ENCODE measurements at regions not wholly inside any gene's neighbourhood (a gene's known extent, or its start where the extent isn't known, plus 50 kb on each side); places are given as distances from the start of the nearest gene placed in this dataset.

DNA sequence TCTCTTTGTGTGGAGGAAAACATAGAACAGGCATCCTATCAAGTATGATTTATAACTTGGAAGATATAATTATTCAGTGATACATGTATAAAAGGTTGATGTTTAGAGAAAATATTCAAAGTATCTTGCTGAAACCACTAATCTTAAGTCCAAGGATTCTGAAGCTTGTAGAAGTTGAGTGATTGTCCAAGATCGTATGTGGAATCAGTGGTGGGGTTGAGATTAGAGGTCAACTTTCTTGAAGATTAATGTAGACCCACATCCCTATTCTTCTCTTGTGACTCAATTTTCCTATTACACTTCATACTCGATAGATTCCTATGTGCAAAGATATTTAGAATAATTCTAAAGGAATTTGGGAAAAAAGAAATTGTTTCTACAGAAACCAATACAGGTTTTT, 1565.9 kb upstream of the ACVR2A start:
- H3K9me3 Mint-ChIP-seq (ENCODE audit: low read depth): no peaks in the 10 kb centered on the region
- no peaks in the 10 kb centered on the region for H3K4me1 Mint-ChIP-seq (ENCODE audit: low read depth)
- H3K36me3 Mint-ChIP-seq: no peaks in the 10 kb centered on the region
- no peaks in the 10 kb centered on the region for H3K27me3 Mint-ChIP-seq
- no peak overlapping the region for H3K4me3 Mint-ChIP-seq
- no peak overlapping the region for H3K27ac Mint-ChIP-seq

DNA sequence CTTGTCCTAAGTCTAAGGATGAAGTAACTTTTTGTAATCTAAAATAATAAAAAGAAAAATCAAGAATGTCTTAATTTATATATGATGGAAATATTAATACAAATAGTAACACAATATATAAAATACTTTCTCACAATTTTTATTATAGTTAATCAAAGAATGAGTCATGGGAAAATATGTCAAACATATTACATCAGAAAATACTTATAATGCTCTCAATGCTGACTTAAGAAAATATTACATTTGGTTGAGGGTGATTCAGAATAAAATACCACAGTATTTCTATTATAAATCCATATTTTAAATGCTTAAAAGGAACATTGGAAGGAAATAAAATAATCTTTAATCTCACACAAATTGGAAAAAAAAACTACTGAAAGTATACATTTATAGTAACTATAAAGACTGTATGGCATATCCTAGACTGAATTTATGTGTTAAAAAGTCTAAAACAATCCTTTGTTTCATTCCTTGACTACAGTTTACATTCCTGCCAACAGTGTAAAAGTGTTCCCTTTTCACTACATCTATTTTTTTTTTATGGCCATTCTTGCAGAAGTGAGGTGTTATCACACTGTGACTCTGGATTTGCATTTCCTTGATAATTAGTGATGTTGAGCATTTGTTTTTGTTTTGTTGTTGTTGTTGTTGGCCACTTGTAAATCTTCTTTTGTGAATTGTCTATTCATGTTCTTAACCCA, 1573.5 kb upstream of the ACVR2A start:
- Mint-ChIP-seq H3K27ac (no peak overlapping the region), H3K36me3 (no peaks in the 10 kb centered on the region), H3K4me3 (no peak overlapping the region), H3K9me3 (ENCODE audit: low read depth) (no peaks in the 10 kb centered on the region), H3K27me3 (no peaks in the 10 kb centered on the region), H3K4me1 (ENCODE audit: low read depth) (no peaks in the 10 kb centered on the region)

DNA sequence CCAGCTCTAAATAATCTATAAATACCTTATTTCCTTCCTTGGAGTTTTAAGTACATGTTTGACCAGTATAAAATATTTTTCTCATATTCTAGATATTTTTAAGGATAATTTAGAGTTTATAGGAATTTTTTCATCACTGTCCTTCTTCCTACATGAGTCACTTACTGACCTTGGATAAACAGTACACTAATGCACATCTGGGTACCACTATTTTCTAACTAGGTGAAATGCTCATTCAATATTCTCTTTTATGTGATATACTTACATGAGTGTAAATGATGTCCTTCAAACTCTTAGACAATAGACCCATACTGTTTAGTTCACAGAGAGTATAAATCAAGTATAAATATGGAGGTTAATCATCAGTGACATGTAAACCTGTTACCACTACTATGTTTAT, 1574.2 kb upstream of the ACVR2A start:
- Mint-ChIP-seq H3K36me3 (no peaks in the 10 kb centered on the region), H3K4me3 (no peak overlapping the region), H3K4me1 (ENCODE audit: low read depth) (no peaks in the 10 kb centered on the region), H3K27ac (no peak overlapping the region), H3K9me3 (ENCODE audit: low read depth) (no peaks in the 10 kb centered on the region), H3K27me3 (no peaks in the 10 kb centered on the region)

DNA sequence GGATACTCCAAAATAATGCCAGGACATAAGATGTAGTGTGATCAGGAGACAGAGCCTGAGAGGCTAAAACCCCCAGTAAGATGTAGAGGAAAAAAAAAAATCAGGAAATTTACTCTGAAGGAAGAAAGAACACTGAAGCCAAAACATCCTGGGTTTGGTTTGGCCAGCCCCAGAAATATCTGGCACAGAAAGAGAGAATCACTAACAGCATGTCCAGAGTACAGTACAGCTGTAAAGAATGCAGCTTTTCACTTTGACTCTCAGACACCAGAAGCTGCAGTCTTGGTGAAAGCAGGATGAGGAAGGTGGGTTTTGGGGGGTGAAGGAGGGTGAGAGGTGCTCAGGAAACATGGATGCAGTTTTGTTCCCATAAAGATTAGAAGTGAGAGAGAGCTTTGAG, 1577.7 kb upstream of the ACVR2A start:
- no peak overlapping the region for H3K4me3 Mint-ChIP-seq
- no peaks in the 10 kb centered on the region for H3K4me1 Mint-ChIP-seq (ENCODE audit: low read depth)
- no peak overlapping the region for H3K27ac Mint-ChIP-seq

DNA sequence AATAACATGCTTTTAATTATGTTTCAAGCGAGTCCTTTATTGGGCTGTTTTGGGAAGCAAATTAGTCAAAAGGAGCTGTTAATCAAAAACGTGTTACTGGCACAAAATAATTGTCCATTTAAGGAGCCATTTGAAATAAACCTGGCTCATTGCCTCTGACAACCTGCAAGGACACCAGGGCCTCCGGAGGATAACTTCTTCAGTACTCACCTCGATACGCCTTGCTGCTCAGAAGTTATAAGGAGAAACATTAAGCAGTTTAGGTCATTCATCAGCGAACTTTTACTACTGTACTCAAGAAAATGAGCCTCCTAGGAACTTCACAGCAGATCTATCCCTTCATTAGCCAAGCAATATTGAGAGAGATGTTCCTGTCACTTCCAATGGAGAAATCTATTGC, 1579.2 kb upstream of the ACVR2A start:
- no peak overlapping the region for H3K27ac Mint-ChIP-seq
- no peak overlapping the region for H3K4me3 Mint-ChIP-seq
- H3K9me3 Mint-ChIP-seq (ENCODE audit: low read depth): peaks cover 5% of the 10 kb centered on the region
- H3K36me3 Mint-ChIP-seq: no peaks in the 10 kb centered on the region
- H3K4me1 Mint-ChIP-seq (ENCODE audit: low read depth): no peaks in the 10 kb centered on the region
- H3K27me3 Mint-ChIP-seq: no peaks in the 10 kb centered on the region

More for the DNA sequence above, 1577.7 kb upstream of the ACVR2A start:
- Mint-ChIP-seq H3K27me3 (no peaks in the 10 kb centered on the region), H3K9me3 (ENCODE audit: low read depth) (peaks cover 5% of the 10 kb centered on the region), H3K36me3 (no peaks in the 10 kb centered on the region)

DNA sequence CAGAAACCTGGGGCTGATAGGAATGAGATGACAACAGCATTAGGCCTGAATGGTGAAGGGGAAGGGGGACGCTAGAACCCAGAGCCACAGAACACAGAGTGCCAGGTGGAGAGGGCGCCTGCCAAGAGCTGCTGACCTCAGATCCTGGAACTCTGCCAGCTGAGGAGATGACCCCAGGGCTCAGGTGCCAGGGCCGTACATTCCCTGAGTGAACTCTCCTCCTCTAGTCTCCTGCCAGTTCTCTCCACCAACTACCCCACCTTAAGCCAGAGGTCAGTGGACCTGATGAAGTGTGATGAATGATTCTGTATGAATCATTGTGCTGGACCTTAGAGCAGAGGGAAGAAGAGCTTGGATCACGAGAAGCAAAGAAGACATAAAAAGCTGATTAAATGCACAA, 1582.2 kb upstream of the ACVR2A start:
- H3K9me3 Mint-ChIP-seq (ENCODE audit: low read depth): peaks cover 5% of the 10 kb centered on the region
- H3K4me3 Mint-ChIP-seq: no peak overlapping the region
- H3K27ac Mint-ChIP-seq: no peak overlapping the region
- no peaks in the 10 kb centered on the region for H3K27me3 Mint-ChIP-seq
- no peaks in the 10 kb centered on the region for H3K4me1 Mint-ChIP-seq (ENCODE audit: low read depth)
- no peaks in the 10 kb centered on the region for H3K36me3 Mint-ChIP-seq

DNA sequence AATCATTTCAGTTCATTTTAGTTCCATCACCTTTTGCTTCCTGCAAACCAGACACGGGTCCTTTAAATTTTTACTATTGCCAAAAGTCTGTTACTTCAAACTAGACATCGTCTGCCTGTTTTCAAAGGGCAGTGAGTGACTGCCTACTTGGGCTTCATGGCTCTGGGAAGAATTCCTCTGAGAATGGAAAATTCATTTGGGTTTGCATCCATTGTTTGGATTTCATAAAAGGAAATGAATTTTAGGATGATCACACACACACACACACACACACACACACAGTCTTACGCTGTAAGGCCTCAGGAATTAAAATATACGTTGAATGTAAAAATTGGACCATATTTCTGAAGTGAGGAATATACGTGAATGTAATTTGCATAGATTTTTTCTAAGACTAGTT, 1584.3 kb upstream of the ACVR2A start:
- Mint-ChIP-seq H3K4me1 (ENCODE audit: low read depth) (no peaks in the 10 kb centered on the region), H3K4me3 (no peak overlapping the region), H3K9me3 (ENCODE audit: low read depth) (peaks cover 5% of the 10 kb centered on the region), H3K27me3 (no peaks in the 10 kb centered on the region), H3K27ac (no peak overlapping the region), H3K36me3 (no peaks in the 10 kb centered on the region)

DNA sequence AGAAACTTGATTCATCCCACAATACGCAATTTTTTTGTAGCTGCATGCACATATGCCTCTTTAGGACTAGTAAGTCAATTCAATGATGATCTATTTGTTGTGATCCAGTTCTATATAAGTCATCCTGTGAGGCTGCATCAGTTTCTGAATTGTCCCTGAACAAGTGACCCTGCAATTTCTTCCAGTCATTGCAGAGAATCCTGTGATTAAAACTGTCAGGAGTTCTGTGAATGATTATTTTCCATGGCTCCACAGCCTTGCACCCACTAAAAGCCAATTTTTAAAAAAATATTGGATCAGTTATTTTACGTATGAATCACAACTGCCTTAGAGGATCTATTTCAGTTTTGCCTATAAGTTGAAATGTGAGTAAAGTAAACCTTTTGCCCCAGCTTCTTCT, 1585.0 kb upstream of the ACVR2A start:
- peaks cover 5% of the 10 kb centered on the region for H3K9me3 Mint-ChIP-seq (ENCODE audit: low read depth)
- no peak overlapping the region for H3K4me3 Mint-ChIP-seq
- H3K27me3 Mint-ChIP-seq: no peaks in the 10 kb centered on the region
- H3K36me3 Mint-ChIP-seq: no peaks in the 10 kb centered on the region
- no peak overlapping the region for H3K27ac Mint-ChIP-seq
- no peaks in the 10 kb centered on the region for H3K4me1 Mint-ChIP-seq (ENCODE audit: low read depth)

DNA sequence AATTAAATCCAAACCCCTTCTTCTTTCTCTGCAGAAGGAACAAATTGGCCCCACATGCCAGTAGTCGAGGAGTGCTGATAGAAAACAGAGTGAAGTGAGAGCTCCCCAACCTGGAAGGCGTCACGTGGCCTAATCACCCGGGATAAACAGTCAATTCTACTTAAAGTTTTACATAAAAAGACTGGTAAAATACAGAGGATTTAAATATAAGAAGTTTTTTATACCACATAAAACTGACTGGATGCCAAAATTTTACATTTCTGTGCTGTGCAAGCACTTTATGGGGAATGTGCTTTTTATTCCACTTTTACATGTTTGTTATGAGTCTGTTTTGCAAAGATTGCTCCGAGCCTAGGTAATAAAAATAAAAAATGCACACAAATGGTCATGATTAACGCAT, 1586.8 kb upstream of the ACVR2A start:
- Mint-ChIP-seq H3K4me3 (no peak overlapping the region), H3K27ac (no peak overlapping the region), H3K9me3 (ENCODE audit: low read depth) (no peaks in the 10 kb centered on the region), H3K27me3 (no peaks in the 10 kb centered on the region), H3K4me1 (ENCODE audit: low read depth) (no peaks in the 10 kb centered on the region), H3K36me3 (no peaks in the 10 kb centered on the region)

DNA sequence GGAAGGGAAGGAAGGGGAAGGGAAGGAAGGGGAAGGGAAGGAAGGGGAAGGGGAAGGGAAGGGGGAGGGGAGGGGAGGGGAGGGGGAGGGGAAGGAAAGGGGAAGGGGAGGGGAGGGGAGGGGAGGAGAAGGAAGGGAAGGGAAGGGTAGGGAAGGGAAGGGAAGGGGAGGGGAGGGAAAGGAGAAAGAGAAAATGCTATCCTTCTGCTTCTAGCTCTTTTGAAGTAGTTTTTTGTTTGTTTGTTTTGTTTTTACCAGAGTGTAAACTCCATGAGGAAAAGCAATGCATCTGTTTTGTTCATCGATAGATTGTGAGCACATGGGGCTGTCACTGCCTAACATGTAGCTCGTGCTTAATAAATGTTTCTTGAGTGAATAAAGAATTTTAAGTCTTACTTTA, 1592.7 kb upstream of the ACVR2A start:
- peaks cover 4% of the 10 kb centered on the region for H3K9me3 Mint-ChIP-seq (ENCODE audit: low read depth)
- H3K36me3 Mint-ChIP-seq: no peaks in the 10 kb centered on the region
- no peak overlapping the region for H3K27ac Mint-ChIP-seq
- no peak overlapping the region for H3K4me3 Mint-ChIP-seq
- H3K4me1 Mint-ChIP-seq (ENCODE audit: low read depth): no peaks in the 10 kb centered on the region
- H3K27me3 Mint-ChIP-seq: no peaks in the 10 kb centered on the region

DNA sequence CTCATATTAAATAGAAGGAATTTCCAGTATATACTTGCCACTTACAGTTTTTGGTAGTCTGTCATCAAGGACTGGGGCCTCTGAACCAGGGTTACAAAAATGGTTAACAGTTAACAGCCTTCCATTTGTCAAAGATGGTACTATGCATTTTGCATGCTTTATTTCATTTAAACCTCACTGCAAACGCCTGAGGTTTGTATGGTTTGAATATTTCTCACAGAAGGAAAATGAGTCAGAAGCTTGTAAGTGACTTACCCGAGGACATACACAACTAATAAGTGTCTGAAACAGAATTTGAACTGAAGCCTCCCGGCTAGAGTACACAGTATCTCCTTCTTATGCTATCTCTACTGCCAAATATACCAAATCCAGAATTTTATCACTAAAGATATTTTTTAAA, 1593.5 kb upstream of the ACVR2A start:
- no peak overlapping the region for H3K4me3 Mint-ChIP-seq
- H3K36me3 Mint-ChIP-seq: no peaks in the 10 kb centered on the region
- H3K27me3 Mint-ChIP-seq: no peaks in the 10 kb centered on the region
- peaks cover 4% of the 10 kb centered on the region for H3K9me3 Mint-ChIP-seq (ENCODE audit: low read depth)
- H3K4me1 Mint-ChIP-seq (ENCODE audit: low read depth): no peaks in the 10 kb centered on the region
- H3K27ac Mint-ChIP-seq: no peak overlapping the region

DNA sequence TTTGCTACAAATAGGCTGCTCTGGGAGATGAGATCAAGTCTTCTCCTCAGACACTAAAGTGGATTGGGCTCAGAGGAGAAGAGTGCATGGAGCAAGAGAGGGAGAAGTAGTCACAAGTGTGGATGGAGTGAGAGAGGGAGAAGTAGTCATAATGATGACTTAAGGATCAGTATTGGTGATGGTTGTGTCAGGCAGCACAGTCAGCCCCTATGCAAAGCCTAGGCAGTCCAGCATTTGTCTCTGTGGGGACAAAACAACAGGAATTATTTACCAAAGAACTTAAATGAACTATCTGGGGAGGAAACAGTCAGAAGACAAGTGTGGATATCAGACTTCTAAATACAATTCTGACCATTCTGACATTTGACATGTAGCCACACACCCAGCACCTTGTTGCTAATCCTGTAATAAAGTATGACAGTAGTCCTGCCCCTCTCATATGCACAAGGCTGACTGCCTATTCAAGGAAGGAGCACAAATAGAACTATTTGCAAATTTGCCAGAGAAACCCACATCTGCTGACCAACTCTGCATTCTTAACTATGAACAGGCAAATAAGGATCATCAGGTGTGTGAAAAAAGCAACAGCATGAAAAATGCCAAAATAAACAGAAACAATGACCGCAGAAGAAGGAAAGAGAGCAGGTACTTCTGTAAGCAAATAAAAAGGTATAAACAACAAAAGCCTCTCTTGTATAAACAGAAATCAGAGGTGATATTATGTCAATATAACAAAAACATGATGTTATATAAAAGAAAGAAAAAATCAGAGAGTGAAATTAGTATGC, 1597.9 kb upstream of the ACVR2A start:
- Mint-ChIP-seq H3K27me3 (no peaks in the 10 kb centered on the region), H3K4me1 (ENCODE audit: low read depth) (no peaks in the 10 kb centered on the region), H3K36me3 (no peaks in the 10 kb centered on the region), H3K4me3 (no peak overlapping the region), H3K27ac (no peak overlapping the region), H3K9me3 (ENCODE audit: low read depth) (peaks cover 7% of the 10 kb centered on the region)

DNA sequence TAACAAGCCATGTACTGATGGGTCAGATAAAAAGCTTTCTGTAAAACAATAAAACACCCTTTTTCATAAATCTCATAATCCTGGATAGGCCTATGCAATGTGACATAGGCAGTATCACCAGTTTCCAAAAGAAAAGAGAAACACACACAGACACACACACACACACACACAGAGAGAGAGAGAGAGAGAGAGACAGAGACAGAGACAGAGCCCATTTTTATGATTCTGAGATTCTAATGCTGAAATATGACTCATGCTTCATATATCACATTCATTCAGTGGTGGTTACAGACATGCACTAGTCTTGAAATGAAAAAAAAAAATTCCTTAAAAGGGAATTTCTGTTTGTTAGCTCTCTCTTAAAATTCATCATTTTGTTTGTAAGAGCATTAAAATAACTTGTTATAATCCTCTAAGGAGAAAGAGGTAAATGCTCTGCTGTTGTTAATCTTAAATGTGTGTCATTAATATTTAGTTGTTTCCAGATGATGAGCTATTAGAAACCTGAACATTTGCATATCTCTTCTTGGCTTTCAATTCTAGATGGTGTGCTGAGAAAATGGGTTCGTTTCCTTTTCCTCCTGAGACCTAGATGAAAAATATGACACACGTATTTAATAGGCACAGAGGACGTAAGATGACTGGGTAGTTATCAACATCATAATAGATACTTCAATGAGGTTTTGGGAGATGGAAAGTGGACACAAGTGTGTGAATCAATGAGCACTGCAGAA, 1598.7 kb upstream of the ACVR2A start:
- H3K4me3 Mint-ChIP-seq: no peak overlapping the region
- H3K36me3 Mint-ChIP-seq: no peaks in the 10 kb centered on the region
- no peaks in the 10 kb centered on the region for H3K4me1 Mint-ChIP-seq (ENCODE audit: low read depth)
- no peaks in the 10 kb centered on the region for H3K27me3 Mint-ChIP-seq
- no peak overlapping the region for H3K27ac Mint-ChIP-seq
- H3K9me3 Mint-ChIP-seq (ENCODE audit: low read depth): peaks cover 7% of the 10 kb centered on the region

DNA sequence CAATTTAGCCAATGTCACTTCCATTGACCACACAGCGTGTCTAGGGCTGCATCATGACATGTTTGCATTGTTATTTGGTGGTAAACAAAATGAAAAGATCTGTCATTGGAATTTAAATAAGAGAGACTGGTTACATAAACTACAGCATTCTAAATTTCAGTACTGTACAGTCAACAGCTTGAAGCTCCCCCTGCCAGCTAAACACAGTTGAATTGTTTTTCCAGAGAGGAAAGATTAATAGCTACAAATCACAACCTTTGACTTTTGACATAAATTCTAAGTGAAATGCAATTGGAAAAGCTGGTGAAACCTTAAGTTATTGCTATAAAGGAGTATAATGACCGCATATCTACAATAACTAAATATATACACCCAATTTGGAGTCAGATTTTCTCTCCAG, 1600.0 kb upstream of the ACVR2A start:
- peaks cover 7% of the 10 kb centered on the region for H3K9me3 Mint-ChIP-seq (ENCODE audit: low read depth)
- no peak overlapping the region for H3K27ac Mint-ChIP-seq
- no peaks in the 10 kb centered on the region for H3K36me3 Mint-ChIP-seq
- no peaks in the 10 kb centered on the region for H3K27me3 Mint-ChIP-seq
- no peak overlapping the region for H3K4me3 Mint-ChIP-seq
- H3K4me1 Mint-ChIP-seq (ENCODE audit: low read depth): no peaks in the 10 kb centered on the region

DNA sequence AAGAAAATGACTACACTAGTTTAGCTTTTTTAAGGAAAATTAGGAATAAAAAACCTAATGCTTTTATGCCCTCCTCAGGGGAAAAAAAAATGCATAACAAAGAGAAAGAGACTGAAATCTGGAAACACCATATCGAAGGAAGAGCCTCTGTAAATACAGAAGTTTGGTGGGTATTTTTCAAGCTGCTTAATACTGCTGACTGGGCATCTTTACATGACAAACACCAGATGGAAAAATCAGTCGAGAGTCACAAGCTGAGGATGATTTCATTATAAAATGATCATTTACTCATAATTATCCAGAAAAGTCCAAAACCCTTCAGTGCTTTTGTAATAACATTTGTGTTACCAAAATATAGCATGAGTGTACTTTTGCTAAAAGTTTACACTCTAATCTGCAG, 1600.7 kb upstream of the ACVR2A start:
- Mint-ChIP-seq H3K9me3 (ENCODE audit: low read depth) (peaks cover 7% of the 10 kb centered on the region), H3K27me3 (no peaks in the 10 kb centered on the region), H3K36me3 (no peaks in the 10 kb centered on the region), H3K4me3 (no peak overlapping the region), H3K27ac (no peak overlapping the region), H3K4me1 (ENCODE audit: low read depth) (no peaks in the 10 kb centered on the region)

Measured in activated naive CD8-positive, alpha-beta T cell (primary cell).